GM21528 (cell line): ENCODE measurements at regions not wholly inside any gene's neighbourhood (a gene's known extent, or its start where the extent isn't known, plus 50 kb on each side); places are given as distances from the start of the nearest gene placed in this dataset.

Source experiments
- ATAC-seq: cut with Tn5 transposase; IDR thresholded peaks from one replicate; pipeline ENCODE4 v1.9.1; 2021; ENCODE audit warnings: mild to moderate bottlenecking, moderate library complexity; ENCODE audit not compliant: unreplicated experiment, low FRiP score

GRCh38 chr10:78639629-78640028, 429.1 kb upstream of the ZMIZ1 start:
- ATAC-seq: no peak

GRCh38 chr10:78640796-78641636, 427.8 kb upstream of the ZMIZ1 start:
- ATAC-seq: no peak

- no peak for ATAC-seq
Observed at GRCh38 chr10:78641693-78642092, 427.1 kb upstream of the ZMIZ1 start.

- ATAC-seq: no peak
Observed at GRCh38 chr10:78642269-78642816, 426.4 kb upstream of the ZMIZ1 start.

GRCh38 chr10:78643513-78643912, 425.3 kb upstream of the ZMIZ1 start:
- ATAC-seq: no peak

DNA sequence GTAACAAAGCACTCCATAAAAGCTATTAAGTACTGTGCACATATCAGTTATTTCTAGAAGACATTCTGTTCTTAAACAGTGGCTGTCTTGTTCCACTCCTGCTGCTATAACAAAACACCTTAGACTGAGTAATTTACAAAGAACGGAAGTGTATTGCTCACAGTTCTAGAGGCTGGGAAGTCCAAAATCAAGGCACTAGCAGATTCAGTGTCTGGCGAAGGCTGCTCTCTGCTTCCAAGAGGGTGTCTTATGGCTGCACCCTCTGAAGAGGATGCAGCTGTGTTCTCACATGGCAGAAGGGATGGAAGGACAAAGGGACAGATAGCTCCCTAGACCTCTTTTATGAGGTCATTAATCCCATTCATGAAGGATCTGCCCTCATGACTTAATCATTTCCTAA, 424.2 kb upstream of the ZMIZ1 start:
- ATAC-seq: no peak

DNA sequence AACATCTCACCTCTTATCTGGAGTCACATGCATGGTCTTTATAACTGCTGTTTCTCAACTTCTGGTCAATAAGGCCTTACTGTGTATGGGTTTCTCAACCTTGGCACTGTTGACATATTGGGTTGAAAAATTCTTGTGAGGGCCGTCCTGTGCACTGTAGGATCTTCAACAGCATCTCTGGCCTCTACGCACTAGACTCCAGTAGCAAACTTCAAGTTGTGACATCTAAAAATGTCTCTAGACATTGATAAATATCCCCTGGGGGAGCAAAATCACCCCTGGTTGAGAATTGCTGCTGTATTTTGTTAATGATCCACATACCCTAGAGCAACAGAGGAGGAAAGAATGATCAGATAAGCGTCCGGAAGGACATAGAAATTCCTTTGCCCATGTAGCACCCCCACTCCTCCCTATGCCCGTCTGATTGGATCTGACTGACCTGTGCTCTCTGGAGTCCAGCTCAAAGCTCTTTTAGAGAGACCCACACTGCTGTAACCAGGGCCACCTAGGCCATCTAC, 423.5 kb upstream of the ZMIZ1 start:
- no peak for ATAC-seq

DNA sequence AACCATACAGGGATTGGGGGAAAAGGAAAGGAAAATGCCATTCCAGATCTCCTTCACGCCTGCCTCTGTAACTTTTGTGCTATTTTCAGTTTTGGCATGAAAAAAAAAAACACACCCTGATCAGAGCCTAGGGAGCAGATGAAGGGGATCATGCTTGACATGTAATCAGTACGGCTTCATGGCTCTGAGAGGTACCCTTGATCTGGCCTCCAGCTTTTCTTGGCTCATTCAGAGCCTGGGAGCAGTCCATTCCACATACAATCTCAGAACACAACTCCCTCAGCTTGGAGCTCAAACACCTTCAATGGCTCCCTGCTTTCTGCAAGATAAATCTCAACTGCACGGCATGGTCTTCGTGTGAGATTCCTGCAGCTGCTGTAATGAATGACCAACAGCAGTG, 422.8 kb upstream of the ZMIZ1 start:
- ATAC-seq: no peak

DNA sequence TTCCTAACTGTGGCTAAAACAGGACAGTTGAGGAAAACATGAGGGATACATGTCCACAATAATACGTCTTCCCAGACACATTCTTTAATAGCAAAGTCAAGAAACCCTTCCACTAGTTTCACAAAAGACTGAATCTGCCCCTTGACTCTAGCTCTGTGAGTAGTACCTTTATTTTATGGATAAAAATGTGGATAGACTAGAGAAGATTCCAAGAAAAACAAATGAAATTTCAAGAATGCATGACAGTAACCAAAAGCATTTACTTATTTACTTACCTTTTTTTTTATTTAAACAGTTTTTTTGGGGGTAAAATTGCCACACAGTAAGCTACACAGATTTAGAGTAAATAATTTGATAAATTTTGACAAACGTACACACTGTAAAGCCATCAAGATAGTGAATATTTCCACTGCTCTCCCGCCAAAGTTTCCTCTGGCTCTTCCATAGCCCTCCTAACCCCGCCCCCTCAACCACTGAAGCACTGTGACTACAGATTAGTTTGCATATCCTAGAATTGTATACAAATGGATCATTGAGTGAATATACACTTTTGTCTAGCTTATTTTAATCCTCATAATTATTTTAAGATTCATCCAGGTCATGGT, 420.4 kb upstream of the ZMIZ1 start:
- ATAC-seq: no peak

- ATAC-seq: no peak
Observed at GRCh38 chr10:78649429-78649828, 419.3 kb upstream of the ZMIZ1 start.

DNA sequence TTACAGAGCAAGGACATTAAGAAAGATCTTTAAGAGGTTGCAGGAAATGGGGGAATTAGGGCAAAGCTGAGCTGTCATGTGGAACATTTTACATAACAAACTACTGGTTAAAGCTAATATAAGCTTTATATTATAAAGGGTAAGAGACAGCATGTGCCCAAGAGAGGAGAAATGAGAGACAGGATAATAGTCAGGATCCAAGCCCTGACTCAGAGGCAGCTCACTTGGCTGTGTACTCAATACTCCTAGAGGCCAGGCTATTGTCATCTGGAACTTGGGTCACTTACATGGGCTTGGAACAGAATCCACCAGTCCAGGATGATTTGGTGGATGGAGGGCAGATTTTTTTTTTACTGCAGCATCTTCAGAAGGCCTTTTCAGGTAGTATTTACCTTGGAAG, 418.6 kb upstream of the ZMIZ1 start:
- ATAC-seq: no peak

- ATAC-seq: no peak
Observed at GRCh38 chr10:78651287-78651686, 417.5 kb upstream of the ZMIZ1 start.

DNA sequence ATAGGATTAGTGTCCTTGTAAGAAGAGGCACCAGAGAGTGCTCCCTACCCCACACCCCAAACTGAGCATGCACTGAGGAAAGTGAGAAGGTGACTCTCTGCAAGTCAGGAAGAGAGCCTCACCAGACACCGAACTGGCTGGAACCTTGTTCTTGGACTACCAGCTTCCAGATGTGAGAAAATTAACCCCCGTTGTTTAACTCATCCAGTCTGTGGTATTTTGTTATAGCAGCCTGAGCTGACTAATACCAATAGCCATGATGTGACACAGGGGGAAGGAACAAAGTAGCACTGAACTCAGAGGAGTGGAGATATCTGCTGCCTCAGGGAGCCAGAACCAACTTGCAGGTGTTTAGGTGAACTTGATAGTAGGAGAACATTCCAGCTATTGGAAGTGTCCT, 415.2 kb upstream of the ZMIZ1 start:
- no peak for ATAC-seq

- no peak for ATAC-seq
Observed at GRCh38 chr10:78654047-78654590, 414.6 kb upstream of the ZMIZ1 start.

- ATAC-seq: no peak
Observed at GRCh38 chr10:78655979-78656378, 412.8 kb upstream of the ZMIZ1 start.

DNA sequence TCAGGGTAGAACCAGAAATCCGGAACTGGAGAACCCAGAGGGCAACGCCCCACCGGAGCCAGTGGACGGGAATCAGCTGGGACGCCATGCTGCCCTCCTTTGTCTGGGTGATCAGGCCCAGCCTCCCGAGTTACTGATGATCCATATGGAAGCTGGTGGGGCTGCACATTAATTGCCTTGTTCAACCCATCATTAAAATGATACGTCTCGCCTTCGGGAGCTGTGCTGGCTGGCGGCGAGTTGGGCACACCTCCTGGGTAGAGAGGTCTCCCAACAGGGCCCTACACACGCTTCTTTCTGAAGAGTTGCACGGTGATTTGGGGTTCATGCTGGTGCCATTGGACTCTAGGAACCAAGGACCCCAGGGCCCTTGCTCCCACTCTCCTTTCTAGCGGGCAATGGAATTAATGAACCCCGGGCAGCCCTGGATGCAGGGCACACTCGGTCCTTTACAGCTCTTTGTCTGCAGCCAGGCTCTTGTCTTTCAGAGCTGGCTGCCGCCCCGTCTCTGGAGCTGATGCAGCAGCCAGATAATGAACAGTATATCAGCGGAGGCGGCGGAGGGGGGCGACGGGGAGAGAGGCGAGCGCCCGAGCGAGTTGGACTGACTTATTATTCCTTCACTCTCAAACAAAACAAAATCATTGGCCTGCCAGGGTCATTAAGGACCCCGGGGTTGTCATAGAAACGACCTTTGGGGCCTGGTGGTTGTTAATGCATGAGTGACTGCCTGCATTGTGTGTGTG, 412.2 kb upstream of the ZMIZ1 start:
- no peak for ATAC-seq

DNA sequence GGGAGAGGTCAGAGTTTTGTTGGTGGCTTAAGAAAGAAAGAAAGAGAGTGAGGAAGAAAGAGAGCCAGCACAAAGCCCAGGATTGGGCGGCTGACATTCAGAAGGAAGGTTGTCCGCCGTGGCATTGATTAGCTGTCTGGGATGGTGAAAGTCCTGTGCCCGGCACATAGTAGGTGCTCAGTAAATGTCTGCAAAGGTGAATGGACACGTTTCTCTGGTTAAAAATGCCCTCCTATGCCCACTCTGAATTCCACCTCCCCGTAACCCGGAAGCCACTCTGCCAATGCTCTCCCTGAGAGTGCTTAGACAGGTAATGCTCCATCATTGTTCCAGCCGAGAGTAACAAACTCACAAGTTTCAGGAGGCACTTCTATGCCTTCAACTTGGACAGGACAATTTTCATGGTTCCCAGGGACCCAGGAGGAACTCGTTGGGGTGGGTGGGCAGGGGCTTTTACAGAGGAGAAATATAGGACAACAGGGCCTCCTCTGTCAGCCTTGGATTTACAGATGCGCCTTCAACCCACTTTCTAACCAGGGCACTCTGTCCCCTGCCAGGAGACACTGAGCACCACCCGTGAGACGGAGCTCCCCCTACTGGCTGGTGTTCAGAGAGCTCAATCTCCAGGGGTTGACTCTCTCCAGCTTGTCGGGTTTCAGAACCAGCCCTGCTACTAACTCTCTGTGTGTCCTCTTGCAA, 411.5 kb upstream of the ZMIZ1 start:
- no peak for ATAC-seq

DNA sequence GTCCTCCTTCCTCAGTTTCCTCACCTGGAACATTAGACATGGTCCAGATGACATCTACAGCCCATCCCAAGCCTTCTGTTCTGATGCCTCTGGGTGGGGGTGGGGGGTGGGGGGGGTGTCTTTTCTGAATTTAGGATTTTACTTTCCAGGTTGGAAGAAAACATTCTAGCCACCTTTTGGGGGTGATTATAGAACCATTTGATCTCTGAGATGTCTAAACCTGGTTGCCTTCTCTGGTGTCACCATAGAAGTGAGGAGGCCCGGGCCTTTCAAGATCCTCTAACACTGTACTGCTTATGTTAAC, 411.0 kb upstream of the ZMIZ1 start:
- no peak for ATAC-seq

DNA sequence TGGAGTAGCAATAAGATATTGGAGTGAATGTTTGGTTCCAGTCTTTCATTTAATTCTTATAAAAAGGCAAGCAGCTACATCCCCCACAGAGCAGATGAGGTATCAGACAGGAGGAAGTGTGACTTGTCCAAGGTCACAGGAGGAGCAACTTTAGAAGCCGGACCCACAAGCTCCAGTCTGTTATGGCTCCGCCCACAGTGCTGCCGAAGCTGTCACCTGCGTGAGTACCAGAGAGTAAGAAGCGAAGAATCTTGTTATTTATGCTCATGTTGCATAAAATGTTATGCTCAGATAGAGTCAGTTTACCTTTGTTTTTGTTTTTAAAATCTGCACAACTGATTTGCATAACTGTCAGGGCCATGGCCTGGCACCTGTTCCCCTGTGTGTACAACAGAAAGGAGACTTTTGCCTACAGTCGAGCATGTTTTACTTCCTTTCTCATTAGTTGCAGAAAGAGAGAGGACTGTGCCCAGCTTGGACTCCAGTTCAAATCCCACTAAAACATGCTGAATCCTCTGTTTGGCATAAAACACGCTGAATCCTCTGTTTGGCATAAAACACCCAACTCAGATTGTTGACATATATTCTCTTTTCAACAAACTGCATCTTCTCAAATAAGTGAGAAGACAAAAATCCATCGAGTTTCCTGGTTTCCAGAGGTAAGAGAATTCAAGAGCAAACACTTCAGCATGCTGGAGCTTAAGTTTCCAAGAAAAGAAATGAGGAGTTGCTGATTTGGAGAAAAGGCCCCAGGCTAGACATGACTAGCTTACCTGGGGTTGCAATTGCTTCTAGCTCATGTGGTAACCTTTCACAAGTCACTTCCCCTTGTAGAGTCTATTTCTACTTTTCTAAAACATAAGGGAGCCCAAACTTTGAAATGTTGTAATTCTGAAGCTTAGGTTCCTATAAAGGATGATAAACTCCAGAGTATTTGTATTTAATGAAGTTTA, 409.8 kb upstream of the ZMIZ1 start:
- peak; percentile 65 for ATAC-seq
